ENCODE measurements at regions not wholly inside any gene's neighbourhood (a gene's known extent, or its start where the extent isn't known, plus 50 kb on each side); places are given as distances from the start of the nearest gene placed in this dataset.

GRCh38 chr7:42580061-42580460 is 331.8 kb downstream of the C7orf25 start:
- TF ChIP-seq USF2 (IDR thresholded peaks at IDR 0.05; ENCODE audit: borderline replicate concordance, low read depth, low read length) (no peak), RXRA (IDR thresholded peaks at IDR 0.05; ENCODE audit: borderline replicate concordance, low read depth) (no peak), EP300 (IDR thresholded peaks at IDR 0.05; ENCODE audit: borderline replicate concordance in 1 of 2, low read depth in 1 of 2, low read length in 1 of 2) (no peak), FOSL2 (IDR thresholded peaks at IDR 0.05; ENCODE audit: borderline replicate concordance, low read depth) (no peak), YY1 (IDR thresholded peaks at IDR 0.05; ENCODE audit: low read depth) (no peak), POLR2AphosphoS5 (IDR thresholded peaks at IDR 0.05; ENCODE audit: low read depth, low read length) (no peak)
- TF ChIP-seq, protein P1, sequence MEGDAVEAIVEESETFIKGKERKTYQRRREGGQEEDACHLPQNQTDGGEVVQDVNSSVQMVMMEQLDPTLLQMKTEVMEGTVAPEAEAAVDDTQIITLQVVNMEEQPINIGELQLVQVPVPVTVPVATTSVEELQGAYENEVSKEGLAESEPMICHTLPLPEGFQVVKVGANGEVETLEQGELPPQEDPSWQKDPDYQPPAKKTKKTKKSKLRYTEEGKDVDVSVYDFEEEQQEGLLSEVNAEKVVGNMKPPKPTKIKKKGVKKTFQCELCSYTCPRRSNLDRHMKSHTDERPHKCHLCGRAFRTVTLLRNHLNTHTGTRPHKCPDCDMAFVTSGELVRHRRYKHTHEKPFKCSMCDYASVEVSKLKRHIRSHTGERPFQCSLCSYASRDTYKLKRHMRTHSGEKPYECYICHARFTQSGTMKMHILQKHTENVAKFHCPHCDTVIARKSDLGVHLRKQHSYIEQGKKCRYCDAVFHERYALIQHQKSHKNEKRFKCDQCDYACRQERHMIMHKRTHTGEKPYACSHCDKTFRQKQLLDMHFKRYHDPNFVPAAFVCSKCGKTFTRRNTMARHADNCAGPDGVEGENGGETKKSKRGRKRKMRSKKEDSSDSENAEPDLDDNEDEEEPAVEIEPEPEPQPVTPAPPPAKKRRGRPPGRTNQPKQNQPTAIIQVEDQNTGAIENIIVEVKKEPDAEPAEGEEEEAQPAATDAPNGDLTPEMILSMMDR (IDR thresholded peaks at IDR 0.05) = no peak
- TF ChIP-seq, protein P2, sequence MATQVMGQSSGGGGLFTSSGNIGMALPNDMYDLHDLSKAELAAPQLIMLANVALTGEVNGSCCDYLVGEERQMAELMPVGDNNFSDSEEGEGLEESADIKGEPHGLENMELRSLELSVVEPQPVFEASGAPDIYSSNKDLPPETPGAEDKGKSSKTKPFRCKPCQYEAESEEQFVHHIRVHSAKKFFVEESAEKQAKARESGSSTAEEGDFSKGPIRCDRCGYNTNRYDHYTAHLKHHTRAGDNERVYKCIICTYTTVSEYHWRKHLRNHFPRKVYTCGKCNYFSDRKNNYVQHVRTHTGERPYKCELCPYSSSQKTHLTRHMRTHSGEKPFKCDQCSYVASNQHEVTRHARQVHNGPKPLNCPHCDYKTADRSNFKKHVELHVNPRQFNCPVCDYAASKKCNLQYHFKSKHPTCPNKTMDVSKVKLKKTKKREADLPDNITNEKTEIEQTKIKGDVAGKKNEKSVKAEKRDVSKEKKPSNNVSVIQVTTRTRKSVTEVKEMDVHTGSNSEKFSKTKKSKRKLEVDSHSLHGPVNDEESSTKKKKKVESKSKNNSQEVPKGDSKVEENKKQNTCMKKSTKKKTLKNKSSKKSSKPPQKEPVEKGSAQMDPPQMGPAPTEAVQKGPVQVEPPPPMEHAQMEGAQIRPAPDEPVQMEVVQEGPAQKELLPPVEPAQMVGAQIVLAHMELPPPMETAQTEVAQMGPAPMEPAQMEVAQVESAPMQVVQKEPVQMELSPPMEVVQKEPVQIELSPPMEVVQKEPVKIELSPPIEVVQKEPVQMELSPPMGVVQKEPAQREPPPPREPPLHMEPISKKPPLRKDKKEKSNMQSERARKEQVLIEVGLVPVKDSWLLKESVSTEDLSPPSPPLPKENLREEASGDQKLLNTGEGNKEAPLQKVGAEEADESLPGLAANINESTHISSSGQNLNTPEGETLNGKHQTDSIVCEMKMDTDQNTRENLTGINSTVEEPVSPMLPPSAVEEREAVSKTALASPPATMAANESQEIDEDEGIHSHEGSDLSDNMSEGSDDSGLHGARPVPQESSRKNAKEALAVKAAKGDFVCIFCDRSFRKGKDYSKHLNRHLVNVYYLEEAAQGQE (IDR thresholded peaks at IDR 0.05; ENCODE audit: low read depth, low read length) = no peak
- TF ChIP-seq, protein P3, sequence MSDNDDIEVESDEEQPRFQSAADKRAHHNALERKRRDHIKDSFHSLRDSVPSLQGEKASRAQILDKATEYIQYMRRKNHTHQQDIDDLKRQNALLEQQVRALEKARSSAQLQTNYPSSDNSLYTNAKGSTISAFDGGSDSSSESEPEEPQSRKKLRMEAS (IDR thresholded peaks at IDR 0.05; ENCODE audit: low read depth) = no peak

Measured in SK-N-SH (cell line).